Astrocyte (in vitro differentiated cells and primary cell): ENCODE measurements at regions not wholly inside any gene's neighbourhood (a gene's known extent, or its start where the extent isn't known, plus 50 kb on each side); places are given as distances from the start of the nearest gene placed in this dataset.

ENCODE experiments used
- EZH2 ChIP-seq: IDR thresholded peaks from 2 replicates; pipeline ENCODE4 v1.6.1; 2012; ENCODE audit warnings: mild to moderate bottlenecking, low read length, inconsistent platforms; ENCODE audit not compliant: insufficient read depth
- TF ChIP-seq, protein P1 (sequence below): IDR thresholded peaks from 2 replicates; pipeline ENCODE4 v1.5.1; 2011; ENCODE audit warnings: low read depth, mild to moderate bottlenecking, inconsistent platforms, low read length, moderate library complexity; ENCODE audit not compliant: insufficient read depth

DNA sequence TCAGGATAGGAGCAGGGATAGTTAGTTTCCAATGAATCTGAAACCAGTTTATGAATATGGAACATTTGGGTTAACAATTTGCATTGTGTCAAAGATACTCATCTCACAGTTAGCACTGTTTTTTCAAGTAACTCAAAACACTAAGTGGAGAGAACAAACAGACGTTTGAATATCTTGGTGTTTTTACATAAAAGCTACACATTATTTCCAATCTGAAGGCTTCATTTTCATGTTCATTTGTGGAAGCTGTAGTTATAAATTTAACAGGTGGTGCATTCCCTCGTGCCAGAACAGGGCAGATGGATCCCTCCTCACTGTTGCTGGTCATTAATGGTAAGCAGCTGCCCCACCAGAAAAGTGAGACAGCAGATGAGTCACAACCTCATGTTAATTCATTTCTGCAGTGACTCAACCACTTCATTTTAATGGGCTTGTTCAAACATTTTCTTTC is 286.9 kb downstream of the TMX3 start:
- TF ChIP-seq, protein P1, sequence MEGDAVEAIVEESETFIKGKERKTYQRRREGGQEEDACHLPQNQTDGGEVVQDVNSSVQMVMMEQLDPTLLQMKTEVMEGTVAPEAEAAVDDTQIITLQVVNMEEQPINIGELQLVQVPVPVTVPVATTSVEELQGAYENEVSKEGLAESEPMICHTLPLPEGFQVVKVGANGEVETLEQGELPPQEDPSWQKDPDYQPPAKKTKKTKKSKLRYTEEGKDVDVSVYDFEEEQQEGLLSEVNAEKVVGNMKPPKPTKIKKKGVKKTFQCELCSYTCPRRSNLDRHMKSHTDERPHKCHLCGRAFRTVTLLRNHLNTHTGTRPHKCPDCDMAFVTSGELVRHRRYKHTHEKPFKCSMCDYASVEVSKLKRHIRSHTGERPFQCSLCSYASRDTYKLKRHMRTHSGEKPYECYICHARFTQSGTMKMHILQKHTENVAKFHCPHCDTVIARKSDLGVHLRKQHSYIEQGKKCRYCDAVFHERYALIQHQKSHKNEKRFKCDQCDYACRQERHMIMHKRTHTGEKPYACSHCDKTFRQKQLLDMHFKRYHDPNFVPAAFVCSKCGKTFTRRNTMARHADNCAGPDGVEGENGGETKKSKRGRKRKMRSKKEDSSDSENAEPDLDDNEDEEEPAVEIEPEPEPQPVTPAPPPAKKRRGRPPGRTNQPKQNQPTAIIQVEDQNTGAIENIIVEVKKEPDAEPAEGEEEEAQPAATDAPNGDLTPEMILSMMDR, result no peak
- TF ChIP-seq EZH2, result no peak
